H1 (cell line): ENCODE measurements at regions not wholly inside any gene's neighbourhood (a gene's known extent, or its start where the extent isn't known, plus 50 kb on each side); places are given as distances from the start of the nearest gene placed in this dataset.

Experiments used
- CTCF ChIA-PET: fragments of 300-600 bp; sonication (Branson Sonifier 250); formaldehyde crosslinking; loops from one replicate; lab custom pipeline; 2021; ENCODE audit not compliant: partially characterized antibody; lab: Charles Lee
- POLR2A ChIA-PET: fragments of 300-600 bp; sonication (Branson Sonifier 250); formaldehyde crosslinking; loops from one replicate; lab custom pipeline; 2021; ENCODE audit warnings: inconsistent platforms; ENCODE audit not compliant: partially characterized antibody; lab: Charles Lee
- DNase-seq, 2 experiments: peaks; one replicate each; pipeline versions ENCODE4 v3.0.0 to v3.0.0-alpha.2; 2010 to 2022; ENCODE audit warnings: low spot score in 2 of 2, low read depth in 1 of 2, mixed read lengths in 1 of 2
- FAIRE-seq: peaks from 2 replicates; lab custom pipeline; 2011; peaks lifted over from hg19 to GRCh38; lab: Jason Lieb, UNC
- H2AFZ ChIP-seq: 2 replicates; pipeline ENCODE4 v1.8.1; 2012; ENCODE audit warnings: low read length, inconsistent platforms
- H2AK5ac ChIP-seq: 2 replicates; pipeline ENCODE4 v1.6.1; 2013; ENCODE audit warnings: low read depth, low read length
- H2BK120ac ChIP-seq: replicated peaks from 2 replicates; pipeline ENCODE3; 2013; ENCODE audit warnings: low read depth, low read length, inconsistent platforms
- H2BK12ac ChIP-seq: 2 replicates; pipeline ENCODE4 v1.6.1; 2013; ENCODE audit warnings: low read depth, low read length
- H2BK15ac ChIP-seq: 2 replicates; pipeline ENCODE4 v1.6.1; 2013; ENCODE audit warnings: low read length
- H2BK20ac ChIP-seq: 2 replicates; pipeline ENCODE4 v1.6.1; 2013; ENCODE audit warnings: low read length
- H2BK5ac ChIP-seq: 2 replicates; pipeline ENCODE4 v1.6.1; 2013; ENCODE audit warnings: low read depth, low read length
- H3K14ac ChIP-seq: 2 replicates; pipeline ENCODE4 v1.6.1; 2013; ENCODE audit warnings: inconsistent platforms; ENCODE audit not compliant: insufficient read length
- H3K18ac ChIP-seq: 2 replicates; pipeline ENCODE4 v1.6.1; 2013; ENCODE audit warnings: low read length; ENCODE audit errors: extremely low read depth
- H3K23ac ChIP-seq: 2 replicates; pipeline ENCODE4 v1.6.1; 2013; ENCODE audit warnings: inconsistent platforms; ENCODE audit not compliant: insufficient read length
- H3K23me2 ChIP-seq: 2 replicates; pipeline ENCODE4 v1.6.1; 2013; ENCODE audit warnings: low read depth, low read length
- H3K27ac ChIP-seq: 2 replicates; pipeline ENCODE4 v1.6.1; 2011; ENCODE audit warnings: low read depth, low read length, inconsistent platforms
- H3K27me3 ChIP-seq, 4 experiments: replicated peaks in 1 of 4; 1 replicate in 1 of 4; 2 replicates in 3 of 4; pipeline versions ENCODE4 v1.6.1 to v1.8.1; 2011 to 2013; ENCODE audit warnings: low read length in 3 of 4, mild to moderate bottlenecking in 3 of 4, inconsistent platforms in 2 of 4, mixed read lengths in 2 of 4, moderate library complexity in 1 of 4; ENCODE audit not compliant: control insufficient read depth in 3 of 4, insufficient read depth in 3 of 4; ENCODE audit errors: extremely low read depth in 1 of 4
- H3K36me3 ChIP-seq, 4 experiments: 2 replicates each; pipeline versions ENCODE4 v1.6.1 to v1.8.1; 2011 to 2013; ENCODE audit warnings: mild to moderate bottlenecking in 4 of 4, low read length in 3 of 4, moderate library complexity in 2 of 4, control low read depth in 1 of 4, inconsistent platforms in 1 of 4; ENCODE audit not compliant: insufficient read depth in 4 of 4, control insufficient read depth in 2 of 4
- H3K4ac ChIP-seq: replicated peaks from 2 replicates; pipeline ENCODE3; 2013; ENCODE audit warnings: low read length, low read depth, mixed read lengths, inconsistent platforms; ENCODE audit not compliant: insufficient read length
- H3K4me1 ChIP-seq, 4 experiments: replicated peaks in 1 of 4; 1 replicate in 1 of 4; 2 replicates in 3 of 4; pipeline versions ENCODE4 v1.6.1 to v1.8.1; 2011 to 2013; ENCODE audit warnings: low read length in 3 of 4, inconsistent platforms in 2 of 4, mixed read lengths in 1 of 4; ENCODE audit not compliant: insufficient read depth in 4 of 4, control insufficient read depth in 3 of 4
- H3K4me2 ChIP-seq, 2 experiments: 2 replicates each; pipeline versions ENCODE4 v1.6.1 to v1.8.1; 2011 to 2013; ENCODE audit warnings: low read depth in 2 of 2, low read length in 2 of 2, control low read depth in 1 of 2, inconsistent platforms in 1 of 2, mild to moderate bottlenecking in 1 of 2; ENCODE audit not compliant: insufficient read depth in 1 of 2
- H3K4me3 ChIP-seq, 4 experiments: fragments of 200-600, 300-600 bp in 1 of 4; sonication (generic), shearing (Covaris generic), sonication (Bioruptor Twin) in 1 of 4; 2 replicates each; pipeline versions ENCODE4 v1.5.1 to v1.8.1; 2011 to 2016; ENCODE audit warnings: low read length in 4 of 4, low read depth in 3 of 4, control low read depth in 2 of 4, inconsistent platforms in 2 of 4, mild to moderate bottlenecking in 2 of 4, mixed read lengths in 1 of 4, moderate library complexity in 1 of 4; ENCODE audit not compliant: insufficient read depth in 2 of 4; ENCODE audit errors: extremely low read depth in 1 of 4
- H3K56ac ChIP-seq: replicated peaks from 2 replicates; pipeline ENCODE3; 2013; ENCODE audit warnings: low read depth, mild to moderate bottlenecking, mixed read lengths, low read length, inconsistent platforms; ENCODE audit not compliant: insufficient read length
- H3K79me1 ChIP-seq: 2 replicates; pipeline ENCODE4 v1.6.1; 2013; ENCODE audit warnings: low read depth, low read length, control low read depth
- H3K79me2 ChIP-seq, 2 experiments: 2 replicates each; pipeline versions ENCODE4 v1.6.1 to v1.8.1; 2012 to 2013; ENCODE audit warnings: low read length in 2 of 2, mild to moderate bottlenecking in 2 of 2, inconsistent platforms in 1 of 2; ENCODE audit not compliant: insufficient read depth in 2 of 2, control insufficient read depth in 1 of 2
- H3K9ac ChIP-seq, 4 experiments: replicated peaks in 1 of 4; 1 replicate in 1 of 4; 2 replicates in 3 of 4; pipeline versions ENCODE4 v1.6.1 to v1.8.1; 2011 to 2013; ENCODE audit warnings: low read depth in 3 of 4, low read length in 3 of 4, control low read depth in 2 of 4, mild to moderate bottlenecking in 2 of 4, moderate library complexity in 2 of 4, inconsistent platforms in 1 of 4; ENCODE audit errors: extremely low read depth in 1 of 4
- H3K9me3 ChIP-seq, 2 experiments: 2 replicates each; pipeline versions ENCODE4 v1.6.1 to v1.8.1; 2012 to 2013; ENCODE audit warnings: mild to moderate bottlenecking in 2 of 2, moderate library complexity in 2 of 2, control low read depth in 1 of 2, inconsistent platforms in 1 of 2, low read depth in 1 of 2, low read length in 1 of 2, mixed read lengths in 1 of 2; ENCODE audit not compliant: insufficient read depth in 2 of 2
- H4K20me1 ChIP-seq, 2 experiments: replicated peaks in 1 of 2; 2 replicates each; pipeline versions ENCODE3 to v1.8.1; 2011 to 2013; ENCODE audit warnings: inconsistent platforms in 2 of 2, low read length in 2 of 2, mild to moderate bottlenecking in 1 of 2; ENCODE audit not compliant: insufficient read depth in 2 of 2, control insufficient read depth in 1 of 2
- H4K5ac ChIP-seq: 2 replicates; pipeline ENCODE4 v1.6.1; 2013; ENCODE audit warnings: low read length, low read depth, mixed read lengths, inconsistent platforms; ENCODE audit not compliant: insufficient read length
- H4K8ac ChIP-seq: 2 replicates; pipeline ENCODE4 v1.8.0; 2013; ENCODE audit warnings: mild to moderate bottlenecking, moderate library complexity, low read length, inconsistent platforms; ENCODE audit not compliant: insufficient read depth; ENCODE audit errors: extremely low read depth
- H4K91ac ChIP-seq: replicated peaks from 2 replicates; pipeline ENCODE3; 2013; ENCODE audit warnings: low read length, mixed read lengths, inconsistent platforms; ENCODE audit not compliant: insufficient read length
- CHD1 ChIP-seq: IDR thresholded peaks from 2 replicates; pipeline ENCODE4 v1.6.1; 2012; ENCODE audit warnings: low read depth, low read length, improper control_type of control experiment
- EP300 ChIP-seq, 2 experiments: IDR thresholded peaks; 1 replicate in 1 of 2; 2 replicates in 1 of 2; pipeline ENCODE4 v1.6.1; 2011 to 2012; ENCODE audit warnings: low read depth in 2 of 2, low read length in 2 of 2, mild to moderate bottlenecking in 2 of 2, borderline replicate concordance in 1 of 2, inconsistent platforms in 1 of 2, moderate library complexity in 1 of 2
- HDAC6 ChIP-seq: IDR thresholded peaks from one replicate; pipeline ENCODE4 v1.7.1; 2012; ENCODE audit warnings: low read depth, mild to moderate bottlenecking, inconsistent platforms, low read length, moderate library complexity
- JUND ChIP-seq: IDR thresholded peaks from 2 replicates; pipeline ENCODE4 v1.6.1; 2011; ENCODE audit warnings: mild to moderate bottlenecking, improper control_type of control experiment, low read length
- KDM1A ChIP-seq: fragments of 200-600, 300-600 bp; sonication (generic); IDR thresholded peaks from 2 replicates; pipeline ENCODE4 v1.7.1; 2016; ENCODE audit warnings: mild to moderate bottlenecking, low read length, borderline replicate concordance
- MAFK ChIP-seq: IDR thresholded peaks from 2 replicates; pipeline ENCODE4 v1.6.1; 2012; ENCODE audit warnings: low read depth, mild to moderate bottlenecking, improper control_type of control experiment, low read length
- NANOG ChIP-seq: IDR thresholded peaks from 2 replicates; pipeline ENCODE4 v1.6.1; 2011; ENCODE audit warnings: low read length, low read depth, mild to moderate bottlenecking, inconsistent platforms; ENCODE audit not compliant: insufficient read depth, poor library complexity, severe bottlenecking
- POLR2AphosphoS5 ChIP-seq: IDR thresholded peaks from 2 replicates; pipeline ENCODE4 v1.6.1; 2011; ENCODE audit warnings: low read depth, low read length
- RBBP5 ChIP-seq: IDR thresholded peaks from 2 replicates; pipeline ENCODE4 v1.7.1; 2012; ENCODE audit warnings: low read depth, mild to moderate bottlenecking, inconsistent platforms, low read length, moderate library complexity, borderline replicate concordance
- RFX5 ChIP-seq: IDR thresholded peaks from 2 replicates; pipeline ENCODE4 v1.6.1; 2011; ENCODE audit warnings: low read depth, low read length, improper control_type of control experiment, borderline replicate concordance
- SAP30 ChIP-seq: fragments of 300-600 bp; sonication (generic); IDR thresholded peaks from 2 replicates; pipeline ENCODE4 v1.7.1; 2012; ENCODE audit warnings: low read length, moderate library complexity, mild to moderate bottlenecking, inconsistent platforms; ENCODE audit not compliant: insufficient read depth, insufficient replicate concordance
- SUZ12 ChIP-seq: fragments of 200-600 bp; sonication (generic); IDR thresholded peaks from 2 replicates; pipeline ENCODE4 v1.6.1; 2012; ENCODE audit warnings: mild to moderate bottlenecking, inconsistent platforms, low read length, moderate library complexity, mixed read lengths
- TAF1 ChIP-seq: IDR thresholded peaks from 2 replicates; pipeline ENCODE4 v1.6.1; 2011; ENCODE audit warnings: mild to moderate bottlenecking, low read depth, low read length
- TCF12 ChIP-seq: IDR thresholded peaks from 2 replicates; pipeline ENCODE4 v1.6.1; 2011; ENCODE audit warnings: low read depth, mild to moderate bottlenecking, low read length
- ZNF274 ChIP-seq: IDR thresholded peaks from 2 replicates; pipeline ENCODE4 v1.7.0; 2012; ENCODE audit warnings: low read length, borderline replicate concordance; ENCODE audit errors: extremely low read depth
- WGBS, 2 experiments: shearing (Covaris generic) in 1 of 2; methylation state at CpG; one replicate each; pipeline versions ENCODE4 v1.1.6 to v1.1.7; 2013 to 2015; ENCODE audit warnings: low lambda C conversion rate in 2 of 2, mixed read lengths in 2 of 2, inconsistent platforms in 1 of 2, low coverage in 1 of 2, missing lambda C conversion rate in 1 of 2; ENCODE audit not compliant: insufficient replicate concordance in 2 of 2, insufficient coverage in 1 of 2, insufficient read length in 1 of 2; ENCODE audit errors: extremely low coverage in 1 of 2, missing lambda C conversion rate in 1 of 2; 5-methylcytosine and 5-hydroxymethylcytosine counted together

GRCh38 chr13:31878052-31878451, 138.7 kb downstream of the RXFP2 start:
- no peak overlapping the region for H2BK15ac ChIP-seq
- DNase-seq (no peak), FAIRE-seq (no peak)
- H3K14ac ChIP-seq, result no peak overlapping the region
- H2BK5ac ChIP-seq, result no peak overlapping the region
- H3K27me3 ChIP-seq, result no peaks in the 10 kb centered on the region
- no peak overlapping the region for H2AK5ac ChIP-seq
- no peaks in the 10 kb centered on the region for H3K79me1 ChIP-seq
- H3K4me1 ChIP-seq, result no peaks in the 10 kb centered on the region; a peak in 1 of 7 replicates
- H2BK12ac ChIP-seq, result no peak overlapping the region
- H2BK20ac ChIP-seq, result no peak overlapping the region
- H4K20me1 ChIP-seq, result no peaks in the 10 kb centered on the region
- H3K23me2 ChIP-seq, result no peaks in the 10 kb centered on the region
- no peak overlapping the region for H2AFZ ChIP-seq
- no peak overlapping the region for H3K4me3 ChIP-seq
- H3K4me2 ChIP-seq, result no peak overlapping the region
- H4K91ac ChIP-seq, result no peak overlapping the region
- no peak overlapping the region for H3K27ac ChIP-seq
- H3K36me3 ChIP-seq, result no peaks in the 10 kb centered on the region
- no peak overlapping the region for H4K5ac ChIP-seq
- no peak overlapping the region for H4K8ac ChIP-seq
- no peaks in the 10 kb centered on the region for H3K9me3 ChIP-seq
- H3K56ac ChIP-seq, result no peak overlapping the region
- no peak overlapping the region for H3K18ac ChIP-seq
- ChIA-PET CTCF (interaction anchor here (1.1 kb wide), 2 partner anchors 19 to 368 kb away, joined by 3 read pairs; no protein-coding TSS in a partner anchor), POLR2A (no interaction called here)
- no peak overlapping the region for H3K23ac ChIP-seq
- H3K9ac ChIP-seq, result no peak overlapping the region
- H2BK120ac ChIP-seq, result no peak overlapping the region
- no peaks in the 10 kb centered on the region for H3K79me2 ChIP-seq
- no peak overlapping the region for H3K4ac ChIP-seq
- WGBS, 2 experiments, result 100% methylated on average over 1 of the region's 1 CpG; no CpG with 5 or more reads in 1 of the 2 experiments
- no peak for TF ChIP-seq JUND
- TF ChIP-seq RFX5, result no peak
- no peak for TF ChIP-seq RBBP5
- TF ChIP-seq SUZ12, result no peak
- TF ChIP-seq TCF12, result no peak
- no peak for TF ChIP-seq TAF1
- TF ChIP-seq MAFK, result no peak
- no peak for TF ChIP-seq POLR2AphosphoS5
- TF ChIP-seq NANOG, result no peak
- no peak for TF ChIP-seq HDAC6
- no peak for TF ChIP-seq KDM1A
- no peak for TF ChIP-seq ZNF274
- TF ChIP-seq EP300 (IDR thresholded peaks at IDR 0.05; ENCODE audit: borderline replicate concordance in 1 of 2, low read depth in 2 of 2, low read length in 2 of 2), result no peak
- TF ChIP-seq CHD1, result no peak
- no peak for TF ChIP-seq SAP30
